Uterus (tissue), 3 donors: ENCODE measurements at regions not wholly inside any gene's neighbourhood (a gene's known extent, or its start where the extent isn't known, plus 50 kb on each side); places are given as distances from the start of the nearest gene placed in this dataset.

Experiments
- DNase-seq, 2 donors: peaks; one replicate each; pipeline ENCODE4 v3.0.0-alpha.2; 2019 to 2020
- H3K27ac ChIP-seq, 2 donors: fragments of 200-600 bp; sonication (generic); 1 replicate in 1 of 2; 2 replicates in 1 of 2; pipeline ENCODE4 v1.5.1; 2016 to 2018
- H3K27me3 ChIP-seq, 2 donors: fragments of 200-600 bp; sonication (generic); one replicate each; pipeline ENCODE4 v1.5.1; 2018 to 2019; ENCODE audit warnings: control low read depth in 1 of 2
- H3K36me3 ChIP-seq, 2 donors: fragments of 200-600 bp; sonication (generic); one replicate each; pipeline ENCODE4 v1.5.1; 2019; ENCODE audit warnings: control low read depth in 1 of 2
- H3K4me1 ChIP-seq, 2 donors: fragments of 200-600 bp; sonication (generic); one replicate each; pipeline ENCODE4 v1.5.1; 2018 to 2019; ENCODE audit warnings: control low read depth in 1 of 2
- H3K4me3 ChIP-seq, 2 donors: fragments of 200-600 bp; sonication (generic); 1 replicate in 1 of 2; 2 replicates in 1 of 2; pipeline ENCODE4 v1.5.1; 2018 to 2019; ENCODE audit warnings: mild to moderate bottlenecking in 1 of 2
- H3K9me3 ChIP-seq, 2 donors: fragments of 200-600 bp; sonication (generic); one replicate each; pipeline ENCODE4 v1.5.1; 2019; ENCODE audit warnings: control low read depth in 1 of 2
- POLR2A ChIP-seq, 2 donors: fragments of 450-650 bp; IDR thresholded peaks; one replicate each; pipeline ENCODE4 v1.6.1; 2016; ENCODE audit warnings: antibody characterized with exemption in 2 of 2, mild to moderate bottlenecking in 1 of 2, moderate library complexity in 1 of 2
- intact Hi-C: fragments of 100-400 bp; cut with DNase I; formaldehyde crosslinking; loops from one replicate; pipeline ENCODE4 v1.15.1; 2023; ENCODE audit warnings: low total_unique reads
- TF ChIP-seq, protein P1 (sequence below), 4 experiments: fragments of 200-600 bp in 2 of 4; fragments of 450-650 bp in 2 of 4; sonication (generic) in 2 of 4; IDR thresholded peaks; one replicate each; pipeline ENCODE4 v1.5.1; 2016 to 2019; ENCODE audit warnings: antibody characterized with exemption in 4 of 4, mild to moderate bottlenecking in 2 of 4, moderate library complexity in 1 of 4
- donor health status: DM: yes; HTN: yes; CAD: no.

DNA sequence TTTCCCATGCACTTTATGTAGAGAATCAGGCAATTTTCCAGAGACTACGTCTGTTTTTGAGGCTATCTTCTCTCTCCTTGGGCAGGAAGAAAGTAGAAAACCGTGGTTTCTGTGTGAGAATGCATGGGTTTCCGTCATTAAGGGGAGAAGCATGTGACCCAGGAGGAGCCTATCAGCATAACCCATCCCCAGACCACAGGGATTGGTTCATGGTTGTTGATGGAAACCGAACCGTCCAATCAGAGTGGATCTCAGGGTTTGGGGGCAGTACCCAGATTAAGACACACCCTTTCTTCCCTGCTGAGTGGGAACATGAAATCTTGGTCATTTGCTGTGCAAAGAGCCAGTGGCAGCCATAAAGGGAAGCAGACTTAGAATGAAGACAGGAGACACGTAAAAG lies 517.8 kb downstream of the MN1 start:
- Histone ChIP-seq H3K36me3 (no peaks in the 10 kb centered on the region), H3K27ac (no peak overlapping the region), H3K4me1 (no peaks in the 10 kb centered on the region), H3K27me3 (no peaks in the 10 kb centered on the region), H3K4me3 (no peak overlapping the region), H3K9me3 (no peaks in the 10 kb centered on the region)
- intact Hi-C loops = no loop called here
- no peak for TF ChIP-seq POLR2A (IDR thresholded peaks at IDR 0.05)
- TF ChIP-seq, protein P1, sequence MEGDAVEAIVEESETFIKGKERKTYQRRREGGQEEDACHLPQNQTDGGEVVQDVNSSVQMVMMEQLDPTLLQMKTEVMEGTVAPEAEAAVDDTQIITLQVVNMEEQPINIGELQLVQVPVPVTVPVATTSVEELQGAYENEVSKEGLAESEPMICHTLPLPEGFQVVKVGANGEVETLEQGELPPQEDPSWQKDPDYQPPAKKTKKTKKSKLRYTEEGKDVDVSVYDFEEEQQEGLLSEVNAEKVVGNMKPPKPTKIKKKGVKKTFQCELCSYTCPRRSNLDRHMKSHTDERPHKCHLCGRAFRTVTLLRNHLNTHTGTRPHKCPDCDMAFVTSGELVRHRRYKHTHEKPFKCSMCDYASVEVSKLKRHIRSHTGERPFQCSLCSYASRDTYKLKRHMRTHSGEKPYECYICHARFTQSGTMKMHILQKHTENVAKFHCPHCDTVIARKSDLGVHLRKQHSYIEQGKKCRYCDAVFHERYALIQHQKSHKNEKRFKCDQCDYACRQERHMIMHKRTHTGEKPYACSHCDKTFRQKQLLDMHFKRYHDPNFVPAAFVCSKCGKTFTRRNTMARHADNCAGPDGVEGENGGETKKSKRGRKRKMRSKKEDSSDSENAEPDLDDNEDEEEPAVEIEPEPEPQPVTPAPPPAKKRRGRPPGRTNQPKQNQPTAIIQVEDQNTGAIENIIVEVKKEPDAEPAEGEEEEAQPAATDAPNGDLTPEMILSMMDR (IDR thresholded peaks at IDR 0.05) = no peak
- no peak for DNase-seq

DNA sequence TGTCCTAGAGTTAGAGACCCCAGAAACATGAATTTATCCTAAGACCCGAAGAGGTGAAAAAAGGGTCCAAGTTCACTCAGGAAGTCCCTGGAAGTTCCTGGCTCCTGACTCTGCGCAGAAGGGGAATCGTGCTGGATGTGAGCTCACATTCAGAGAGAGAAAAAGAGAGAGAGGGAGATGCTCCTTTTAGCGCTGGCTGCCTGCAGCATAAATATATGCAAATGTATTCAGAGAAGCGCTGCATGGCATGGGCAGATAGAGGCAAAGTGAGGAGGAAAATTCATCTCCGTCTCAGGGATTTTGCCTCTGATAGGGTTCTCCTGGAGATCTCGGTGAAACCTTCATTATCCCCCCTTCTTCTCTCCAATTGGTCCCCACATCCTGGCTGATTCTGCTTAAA lies 517.2 kb downstream of the MN1 start:
- Histone ChIP-seq H3K27me3 (no peaks in the 10 kb centered on the region), H3K4me3 (no peak overlapping the region), H3K27ac (no peak overlapping the region), H3K36me3 (no peaks in the 10 kb centered on the region), H3K9me3 (no peaks in the 10 kb centered on the region), H3K4me1 (no peaks in the 10 kb centered on the region)
- DNase-seq = no peak
- intact Hi-C loops = no loop called here
- no peak for TF ChIP-seq POLR2A (IDR thresholded peaks at IDR 0.05)
- TF ChIP-seq, protein P1 (IDR thresholded peaks at IDR 0.05) = no peak

DNA sequence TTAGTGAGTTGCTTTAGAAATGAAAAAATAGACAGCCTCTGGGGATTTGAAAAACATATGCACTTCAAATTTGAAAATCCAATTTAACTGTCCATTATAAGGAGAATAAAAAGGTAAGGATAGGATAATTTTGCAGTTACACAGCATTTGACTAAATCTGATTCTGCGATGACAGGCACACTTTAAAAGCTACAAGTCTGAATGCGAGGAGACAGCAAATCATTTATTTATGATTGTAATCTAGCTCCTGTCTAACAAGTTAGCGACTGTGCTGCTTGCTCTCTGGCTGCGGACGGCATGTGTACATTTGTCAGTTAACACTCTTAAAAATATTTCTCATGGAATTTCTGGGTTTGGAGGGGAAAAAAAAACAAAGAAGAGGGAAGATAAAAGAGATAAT lies 514.8 kb downstream of the MN1 start:
- H3K27ac ChIP-seq = no peak overlapping the region
- no peak for DNase-seq

DNA sequence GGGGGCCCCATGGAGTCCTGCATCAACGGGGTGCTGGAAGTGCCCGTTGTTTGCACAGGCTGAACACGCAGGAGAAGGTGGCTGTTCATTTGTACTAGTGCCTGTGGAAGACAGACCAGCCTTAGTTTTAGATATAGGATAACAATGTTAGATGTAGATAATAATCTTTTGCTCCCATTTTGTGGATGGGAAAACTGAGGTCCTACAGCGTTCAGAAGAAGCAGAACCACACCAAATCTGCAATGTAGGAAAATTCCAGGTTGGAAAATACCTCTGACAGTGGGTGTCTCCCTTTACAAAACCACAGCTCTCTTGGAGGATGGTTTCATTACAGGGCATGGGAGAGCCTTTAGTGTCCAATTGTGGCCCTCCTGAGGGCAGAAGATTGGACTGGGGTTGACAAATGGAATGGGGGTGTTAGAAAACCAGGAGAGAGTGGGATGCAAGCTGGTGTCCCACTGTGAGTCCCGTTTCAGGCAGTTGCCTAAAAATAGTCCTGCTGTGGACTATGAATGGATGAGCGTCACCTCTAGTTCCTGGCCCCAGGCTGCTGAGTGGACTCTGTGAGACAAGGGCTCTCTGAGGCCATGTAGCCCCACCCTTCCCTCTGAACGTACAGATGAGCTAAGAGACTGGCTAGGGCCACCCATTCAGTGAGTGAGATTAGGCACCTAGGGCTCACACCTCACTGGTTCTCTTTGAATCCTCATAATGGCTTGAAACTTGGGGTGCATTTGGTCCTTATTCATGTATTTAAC lies 508.8 kb downstream of the MN1 start:
- Histone ChIP-seq H3K4me3 (no peak overlapping the region), H3K36me3 (no peaks in the 10 kb centered on the region), H3K27me3 (no peaks in the 10 kb centered on the region), H3K9me3 (no peaks in the 10 kb centered on the region), H3K4me1 (no peaks in the 10 kb centered on the region), H3K27ac (no peak overlapping the region)
- no peak for DNase-seq
- intact Hi-C loops = no loop called here
- no peak for TF ChIP-seq POLR2A (IDR thresholded peaks at IDR 0.05)
- TF ChIP-seq, protein P1 (IDR thresholded peaks at IDR 0.05) = no peak

More for the DNA sequence above, 514.8 kb downstream of the MN1 start:
- TF ChIP-seq, protein P1 (IDR thresholded peaks at IDR 0.05) = no peak
- TF ChIP-seq POLR2A (IDR thresholded peaks at IDR 0.05) = no peak
- Histone ChIP-seq H3K27me3 (no peaks in the 10 kb centered on the region), H3K4me3 (no peak overlapping the region), H3K9me3 (no peaks in the 10 kb centered on the region), H3K4me1 (no peaks in the 10 kb centered on the region), H3K36me3 (no peaks in the 10 kb centered on the region)
- intact Hi-C loops = no loop called here

DNA sequence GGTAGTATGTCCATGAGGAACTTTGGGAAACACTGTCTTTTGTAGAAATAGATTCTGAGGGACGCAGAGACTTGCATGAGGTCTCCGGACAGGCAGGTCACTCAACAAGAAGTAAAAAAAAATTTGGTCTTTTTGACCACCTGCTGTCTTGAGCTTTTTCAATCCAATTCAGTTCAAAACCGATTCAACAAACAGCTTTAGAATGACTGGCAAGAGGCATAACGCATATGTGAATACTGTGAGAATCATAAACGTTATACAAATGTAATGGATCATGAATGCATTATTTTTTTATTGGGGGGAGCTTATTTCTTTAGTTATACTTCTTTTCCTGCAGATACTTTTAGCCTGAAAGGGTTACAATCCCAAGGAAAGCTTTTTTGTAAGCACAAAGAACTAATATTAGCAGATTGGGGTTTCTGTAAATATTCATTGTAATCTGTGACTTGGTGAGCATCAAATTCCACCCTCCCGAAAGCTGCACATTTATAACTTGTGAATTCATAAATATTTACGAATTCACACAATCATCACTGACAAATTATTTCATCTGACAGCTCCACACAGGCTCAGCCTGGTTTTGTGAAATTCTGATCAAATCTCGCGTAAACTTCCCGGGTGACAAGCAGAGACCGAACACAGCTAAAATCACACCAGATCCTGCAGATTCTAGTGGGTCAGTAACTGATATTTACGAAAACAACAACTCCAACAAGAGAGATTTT lies 507.7 kb downstream of the MN1 start:
- no peaks in the 10 kb centered on the region for H3K36me3 ChIP-seq
- no peak for TF ChIP-seq POLR2A (IDR thresholded peaks at IDR 0.05)
- TF ChIP-seq, protein P1 (IDR thresholded peaks at IDR 0.05) = no peak
- intact Hi-C loops = no loop called here
- H3K9me3 ChIP-seq = no peaks in the 10 kb centered on the region
- H3K27me3 ChIP-seq = no peaks in the 10 kb centered on the region
- H3K4me3 ChIP-seq = no peak overlapping the region
- no peak for DNase-seq
- H3K27ac ChIP-seq = no peak overlapping the region
- H3K4me1 ChIP-seq = no peaks in the 10 kb centered on the region
